Liver (tissue), 8 donors: ENCODE measurements at regions not wholly inside any gene's neighbourhood (a gene's known extent, or its start where the extent isn't known, plus 50 kb on each side); places are given as distances from the start of the nearest gene placed in this dataset.

ENCODE experiments used
- DNase-seq: peaks from one replicate; pipeline ENCODE4 v3.0.0-alpha.2; 2017; ENCODE audit warnings: low spot score
- H3K27ac ChIP-seq, 2 donors: one replicate each; pipeline ENCODE4 v1.7.0; 2013; ENCODE audit warnings: inconsistent platforms in 2 of 2, low read length in 2 of 2, control low read depth in 1 of 2, low read depth in 1 of 2, mild to moderate bottlenecking in 1 of 2
- H3K27me3 ChIP-seq, 4 donors: one replicate each; pipeline versions ENCODE4 v1.6.1 to v1.7.0; 2013; ENCODE audit warnings: low read length in 3 of 4, inconsistent platforms in 1 of 4, mild to moderate bottlenecking in 1 of 4, moderate library complexity in 1 of 4; ENCODE audit not compliant: control insufficient read depth in 4 of 4, insufficient read depth in 4 of 4
- H3K36me3 ChIP-seq, 4 donors: one replicate each; pipeline versions ENCODE4 v1.6.1 to v1.7.0; 2013; ENCODE audit warnings: low read length in 3 of 4, mild to moderate bottlenecking in 3 of 4, low read depth in 1 of 4, moderate library complexity in 1 of 4; ENCODE audit not compliant: control insufficient read depth in 4 of 4, insufficient read depth in 3 of 4
- H3K4me1 ChIP-seq, 4 donors: one replicate each; pipeline versions ENCODE4 v1.6.1 to v1.7.0; 2013; ENCODE audit warnings: low read length in 3 of 4, mild to moderate bottlenecking in 3 of 4, moderate library complexity in 1 of 4; ENCODE audit not compliant: control insufficient read depth in 4 of 4, insufficient read depth in 4 of 4
- H3K4me3 ChIP-seq, 3 donors: one replicate each; pipeline versions ENCODE4 v1.6.1 to v1.7.0; 2013; ENCODE audit warnings: low read length in 3 of 3, control low read depth in 1 of 3, low read depth in 1 of 3, mild to moderate bottlenecking in 1 of 3
- H3K9ac ChIP-seq, 2 donors: one replicate each; pipeline ENCODE4 v1.7.0; 2013; ENCODE audit warnings: low read length in 2 of 2, mild to moderate bottlenecking in 2 of 2, moderate library complexity in 2 of 2, control low read depth in 1 of 2, low read depth in 1 of 2
- H3K9me3 ChIP-seq, 4 donors: one replicate each; pipeline versions ENCODE4 v1.6.1 to v1.7.0; 2013; ENCODE audit warnings: low read length in 3 of 4; ENCODE audit not compliant: control insufficient read depth in 4 of 4
- ATF3 ChIP-seq: IDR thresholded peaks from 2 replicates; pipeline ENCODE4 v1.6.1; 2016; ENCODE audit warnings: antibody characterized with exemption
- CTCF ChIP-seq: fragments of 150-350 bp; IDR thresholded peaks from 2 replicates; pipeline ENCODE4 v1.5.1; 2017; ENCODE audit warnings: improper control_type of control experiment, low read depth, low read length; ENCODE audit not compliant: missing input control
- EGR1 ChIP-seq, 2 donors: IDR thresholded peaks; 2 replicates each; pipeline ENCODE4 v1.6.1; 2016 to 2018; ENCODE audit warnings: antibody characterized with exemption in 2 of 2, low read depth in 2 of 2
- FOXA2 ChIP-seq: IDR thresholded peaks from 2 replicates; pipeline ENCODE4 v1.6.1; 2016; ENCODE audit warnings: antibody characterized with exemption
- GABPA ChIP-seq, 2 donors: IDR thresholded peaks in 1 of 2; conservative IDR thresholded peaks in 1 of 2; 2 replicates each; pipeline ENCODE4 v1.6.1; 2016; ENCODE audit warnings: antibody characterized with exemption in 2 of 2, mild to moderate bottlenecking in 1 of 2, moderate library complexity in 1 of 2
- HNF4A ChIP-seq, 2 donors: conservative IDR thresholded peaks; 2 replicates each; pipeline ENCODE4 v1.6.1; 2016; ENCODE audit warnings: antibody characterized with exemption in 2 of 2, mild to moderate bottlenecking in 2 of 2
- HNF4G ChIP-seq: IDR thresholded peaks from 2 replicates; pipeline ENCODE4 v1.6.1; 2016; ENCODE audit warnings: antibody characterized with exemption
- JUND ChIP-seq, 2 donors: IDR thresholded peaks; 2 replicates each; pipeline ENCODE4 v1.6.1; 2016; ENCODE audit warnings: antibody characterized with exemption in 2 of 2
- MAX ChIP-seq: IDR thresholded peaks from 2 replicates; pipeline ENCODE4 v1.6.1; 2016; ENCODE audit warnings: antibody characterized with exemption
- NR2F2 ChIP-seq: IDR thresholded peaks from 2 replicates; pipeline ENCODE4 v1.6.1; 2016; ENCODE audit warnings: antibody characterized with exemption
- RAD21 ChIP-seq, 2 donors: IDR thresholded peaks; 2 replicates each; pipeline ENCODE4 v1.6.1; 2016; ENCODE audit warnings: antibody characterized with exemption in 2 of 2, mild to moderate bottlenecking in 2 of 2
- REST ChIP-seq: IDR thresholded peaks from 2 replicates; pipeline ENCODE4 v1.6.1; 2016; ENCODE audit warnings: antibody characterized with exemption, mild to moderate bottlenecking
- RXRA ChIP-seq, 2 donors: IDR thresholded peaks; 2 replicates each; pipeline ENCODE4 v1.6.1; 2017 to 2018; ENCODE audit warnings: antibody characterized with exemption in 2 of 2, mild to moderate bottlenecking in 1 of 2
- SP1 ChIP-seq: IDR thresholded peaks from 2 replicates; pipeline ENCODE4 v1.6.1; 2018; ENCODE audit warnings: antibody characterized with exemption, mild to moderate bottlenecking
- TAF1 ChIP-seq: conservative IDR thresholded peaks from 2 replicates; pipeline ENCODE4 v1.6.1; 2016; ENCODE audit warnings: antibody characterized with exemption, mild to moderate bottlenecking
- YY1 ChIP-seq: IDR thresholded peaks from 2 replicates; pipeline ENCODE4 v1.6.1; 2016; ENCODE audit warnings: antibody characterized with exemption, mild to moderate bottlenecking
- ZBTB33 ChIP-seq: IDR thresholded peaks from 2 replicates; pipeline ENCODE4 v1.6.1; 2016; ENCODE audit warnings: antibody characterized with exemption
- WGBS: extraction: QIAGEN DNeasy Blood & Tissue Kit; methylation state at CpG from one replicate; pipeline ENCODE4 v1.1.7; 2013; 5-methylcytosine and 5-hydroxymethylcytosine counted together
- donor health status: healthy.
- donor health status: healthy.
- donor health status: healthy.
- donor health status: healthy.
- donor health status: healthy.

- WGBS: 83% methylated on average over 4 of the region's 4 CpGs
- H3K4me1 ChIP-seq: no peaks in the 10 kb centered on the region
- no peak for DNase-seq
- H3K9ac ChIP-seq: no peak overlapping the region
- no peak overlapping the region for H3K4me3 ChIP-seq
- no peaks in the 10 kb centered on the region for H3K27me3 ChIP-seq
- no peak overlapping the region for H3K27ac ChIP-seq
- H3K9me3 ChIP-seq: no peaks in the 10 kb centered on the region
- TF ChIP-seq SP1: no peak
- no peak for TF ChIP-seq EGR1 (IDR thresholded peaks at IDR 0.05; ENCODE audit: low read depth in 2 of 2)
- no peak for TF ChIP-seq RAD21 (IDR thresholded peaks at IDR 0.05)
- TF ChIP-seq JUND (IDR thresholded peaks at IDR 0.05): no peak
- TF ChIP-seq HNF4A (conservative IDR thresholded peaks at IDR 0.05): no peak
- no peak for TF ChIP-seq REST
- no peak for TF ChIP-seq YY1
- no peak for TF ChIP-seq RXRA (IDR thresholded peaks at IDR 0.05)
- TF ChIP-seq NR2F2: no peak
- no peak for TF ChIP-seq TAF1
- no peak for TF ChIP-seq HNF4G
- no peak for TF ChIP-seq MAX
- no peak for TF ChIP-seq FOXA2
- no peak for TF ChIP-seq CTCF
- H3K36me3 ChIP-seq: no peaks in the 10 kb centered on the region
Measured at GRCh38 chr1:232267837-232268598, 361.9 kb downstream of the SIPA1L2 start.

GRCh38 chr1:232267092-232267836, 362.7 kb downstream of the SIPA1L2 start:
- DNase-seq: no peak
- no peak overlapping the region for H3K4me3 ChIP-seq
- 71% methylated on average over 5 of the region's 5 CpGs for WGBS
- H3K4me1 ChIP-seq: no peaks in the 10 kb centered on the region
- H3K36me3 ChIP-seq: no peaks in the 10 kb centered on the region
- no peaks in the 10 kb centered on the region for H3K27me3 ChIP-seq
- no peak overlapping the region for H3K27ac ChIP-seq
- no peak overlapping the region for H3K9ac ChIP-seq
- no peaks in the 10 kb centered on the region for H3K9me3 ChIP-seq
- TF ChIP-seq SP1 (no peak), GABPA (IDR thresholded peaks at IDR 0.05 in 1 of 2, conservative IDR thresholded peaks at IDR 0.05 in 1 of 2) (no peak), FOXA2 (no peak), HNF4G (no peak), YY1 (no peak), ZBTB33 (no peak), MAX (no peak), RXRA (IDR thresholded peaks at IDR 0.05) (no peak), NR2F2 (no peak), REST (no peak), JUND (IDR thresholded peaks at IDR 0.05) (no peak), ATF3 (no peak)
